Kidney epithelial cell (primary cell): ENCODE measurements at regions not wholly inside any gene's neighbourhood (a gene's known extent, or its start where the extent isn't known, plus 50 kb on each side); places are given as distances from the start of the nearest gene placed in this dataset.

Experiments used
- DNase-seq: peaks from one replicate; pipeline ENCODE4 v3.0.0-alpha.2; 2010; ENCODE audit warnings: low read depth
- H3K27me3 ChIP-seq: 2 replicates; pipeline ENCODE4 v1.6.0; 2011; ENCODE audit warnings: low read length; ENCODE audit not compliant: control insufficient read depth, insufficient read depth
- H3K36me3 ChIP-seq: 2 replicates; pipeline ENCODE4 v1.5.1; 2011; ENCODE audit warnings: low read length; ENCODE audit not compliant: control insufficient read depth, insufficient read depth
- H3K4me3 ChIP-seq: 2 replicates; pipeline ENCODE4 v1.5.1; 2011; ENCODE audit warnings: low read depth, mild to moderate bottlenecking, control low read depth, low read length
- TF ChIP-seq, protein P1 (sequence below): IDR thresholded peaks from 2 replicates; pipeline ENCODE4 v1.5.1; 2011; ENCODE audit warnings: mild to moderate bottlenecking, moderate library complexity, low read length, control low read depth, inconsistent platforms; ENCODE audit not compliant: insufficient read depth, poor library complexity, severe bottlenecking

DNA sequence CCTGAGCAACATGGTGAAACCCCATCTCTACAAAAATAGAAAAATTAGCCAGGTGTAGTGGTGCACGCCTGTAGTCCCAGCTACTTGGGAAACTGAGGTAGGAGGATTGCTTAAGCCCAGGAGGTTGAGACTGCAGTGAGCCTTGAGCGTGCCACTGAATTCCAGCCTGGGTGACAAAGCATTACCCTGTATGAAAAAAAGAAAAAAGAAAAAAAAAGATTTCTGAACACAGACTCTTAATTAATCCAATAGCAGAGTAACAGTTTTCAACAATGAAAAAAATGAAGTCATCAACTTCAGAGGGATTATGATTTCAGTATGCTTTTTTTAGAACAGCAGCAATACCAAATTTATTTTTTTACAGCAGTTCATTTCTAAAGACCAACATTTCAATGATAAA lies 118.8 kb upstream of the TNPO1 start:
- no peak overlapping the region for H3K4me3 ChIP-seq
- TF ChIP-seq, protein P1, sequence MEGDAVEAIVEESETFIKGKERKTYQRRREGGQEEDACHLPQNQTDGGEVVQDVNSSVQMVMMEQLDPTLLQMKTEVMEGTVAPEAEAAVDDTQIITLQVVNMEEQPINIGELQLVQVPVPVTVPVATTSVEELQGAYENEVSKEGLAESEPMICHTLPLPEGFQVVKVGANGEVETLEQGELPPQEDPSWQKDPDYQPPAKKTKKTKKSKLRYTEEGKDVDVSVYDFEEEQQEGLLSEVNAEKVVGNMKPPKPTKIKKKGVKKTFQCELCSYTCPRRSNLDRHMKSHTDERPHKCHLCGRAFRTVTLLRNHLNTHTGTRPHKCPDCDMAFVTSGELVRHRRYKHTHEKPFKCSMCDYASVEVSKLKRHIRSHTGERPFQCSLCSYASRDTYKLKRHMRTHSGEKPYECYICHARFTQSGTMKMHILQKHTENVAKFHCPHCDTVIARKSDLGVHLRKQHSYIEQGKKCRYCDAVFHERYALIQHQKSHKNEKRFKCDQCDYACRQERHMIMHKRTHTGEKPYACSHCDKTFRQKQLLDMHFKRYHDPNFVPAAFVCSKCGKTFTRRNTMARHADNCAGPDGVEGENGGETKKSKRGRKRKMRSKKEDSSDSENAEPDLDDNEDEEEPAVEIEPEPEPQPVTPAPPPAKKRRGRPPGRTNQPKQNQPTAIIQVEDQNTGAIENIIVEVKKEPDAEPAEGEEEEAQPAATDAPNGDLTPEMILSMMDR: no peak
- no peak for DNase-seq
- no peaks in the 10 kb centered on the region for H3K27me3 ChIP-seq
- no peaks in the 10 kb centered on the region for H3K36me3 ChIP-seq

DNA sequence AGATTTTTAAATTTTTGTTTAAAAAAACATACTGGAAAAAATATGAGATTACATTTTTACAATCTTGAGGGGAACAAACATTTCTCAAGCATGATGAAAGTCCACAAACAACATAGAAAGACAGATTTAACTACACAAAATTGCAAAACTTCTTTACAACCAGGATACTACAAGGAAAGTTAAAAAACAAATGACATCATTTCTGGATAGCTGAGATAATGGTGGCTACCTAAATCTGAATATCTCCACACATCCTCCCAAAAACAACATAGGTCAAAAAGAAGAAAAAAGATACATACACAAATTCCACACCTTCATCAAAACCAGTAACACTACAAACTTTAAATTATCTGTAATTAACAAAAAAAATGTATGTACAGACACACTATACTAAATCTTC lies 120.8 kb upstream of the TNPO1 start:
- H3K4me3 ChIP-seq: no peak overlapping the region
- TF ChIP-seq, protein P1: no peak
- H3K27me3 ChIP-seq: no peaks in the 10 kb centered on the region
- no peaks in the 10 kb centered on the region for H3K36me3 ChIP-seq
- no peak for DNase-seq

GRCh38 chr5:72694856-72695255 lies 121.6 kb upstream of the TNPO1 start:
- Histone ChIP-seq H3K27me3 (no peaks in the 10 kb centered on the region), H3K4me3 (no peak overlapping the region), H3K36me3 (no peaks in the 10 kb centered on the region)
- TF ChIP-seq, protein P1: no peak
- no peak for DNase-seq

DNA sequence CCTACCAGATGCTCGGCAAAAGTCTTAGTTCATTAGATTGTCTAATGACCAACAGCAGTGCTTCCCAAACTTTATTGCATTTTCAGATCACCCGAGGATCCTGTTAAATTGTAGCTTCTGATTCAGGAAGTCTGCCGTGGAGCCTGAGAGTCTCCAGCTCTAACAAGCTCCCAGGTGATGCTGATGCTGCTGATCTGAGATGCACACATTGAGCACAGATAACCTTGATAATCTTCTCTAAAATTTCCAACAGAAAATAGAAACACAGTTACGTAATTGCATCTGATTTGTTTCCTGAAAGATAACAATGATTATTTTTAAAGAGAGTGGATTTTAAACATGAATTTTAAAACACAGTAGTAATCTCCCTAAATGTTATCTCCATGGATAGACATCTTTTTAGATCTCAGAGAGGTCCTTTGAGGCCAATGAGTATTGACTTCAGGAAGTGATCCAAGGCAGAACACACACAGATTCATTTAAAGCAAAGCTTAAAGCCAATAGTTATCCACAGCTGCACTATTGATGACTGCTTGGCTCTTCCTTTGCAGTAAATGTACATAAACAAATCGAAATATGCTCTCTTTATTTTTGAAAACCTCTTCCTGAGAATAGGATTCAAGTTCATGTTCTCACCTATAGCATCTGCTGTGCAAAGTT lies 122.8 kb upstream of the TNPO1 start:
- no peak overlapping the region for H3K4me3 ChIP-seq
- no peaks in the 10 kb centered on the region for H3K27me3 ChIP-seq
- no peaks in the 10 kb centered on the region for H3K36me3 ChIP-seq
- TF ChIP-seq, protein P1: no peak
- DNase-seq: no peak

DNA sequence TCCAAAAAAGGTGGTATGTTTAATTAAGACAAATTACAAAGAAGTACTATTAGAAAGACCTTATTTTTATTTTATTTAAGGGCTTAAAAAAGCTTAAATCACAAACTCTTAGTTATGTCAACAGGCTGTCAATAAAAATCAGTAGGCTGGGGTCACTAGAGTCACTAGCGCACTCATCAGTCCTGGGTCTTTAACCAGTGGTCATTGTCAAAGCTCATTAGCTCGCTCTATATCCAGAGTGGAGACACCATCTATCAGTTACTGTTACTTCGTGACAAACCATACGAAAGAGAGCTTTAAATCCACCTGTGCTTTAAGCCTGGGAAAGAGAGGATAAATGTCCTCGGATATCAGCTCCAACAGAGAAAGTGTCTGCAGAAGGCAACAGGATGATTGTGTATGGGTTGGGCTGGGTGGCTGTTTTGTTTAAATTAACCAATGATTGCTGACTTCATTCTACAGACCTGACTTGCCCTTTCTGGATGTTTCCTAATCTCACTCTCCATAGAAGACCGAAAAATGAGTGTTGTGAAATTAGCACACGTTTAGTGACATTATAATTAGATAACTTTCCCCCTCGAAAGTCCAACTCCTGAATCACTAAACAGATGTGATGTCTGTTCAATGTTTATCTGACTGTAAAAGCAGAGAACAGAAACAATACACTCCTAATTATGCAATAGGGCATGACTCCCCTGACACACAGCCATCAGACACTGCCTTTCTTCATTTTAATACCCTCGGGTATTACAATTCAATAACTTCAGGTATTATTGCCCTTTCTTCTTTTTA lies 123.6 kb upstream of the TNPO1 start:
- H3K4me3 ChIP-seq: no peak overlapping the region
- no peaks in the 10 kb centered on the region for H3K36me3 ChIP-seq
- TF ChIP-seq, protein P1: no peak
- H3K27me3 ChIP-seq: no peaks in the 10 kb centered on the region
- DNase-seq: no peak
